ENCODE measurements at regions not wholly inside any gene's neighbourhood (a gene's known extent, or its start where the extent isn't known, plus 50 kb on each side); places are given as distances from the start of the nearest gene placed in this dataset.
"Not testable (repeated sequence)": the region's sequence is repeated elsewhere in the genome, so short reads cannot be mapped to it uniquely, and the experiment has no call there.

- BruUV-seq (replicated peaks); H3K4me1 ChIP-seq (ENCODE audit: insufficient read depth, low read length, poor library complexity, severe bottlenecking); intact Hi-C loops (cut with micrococcal nuclease; ENCODE audit: unreplicated experiment); H3K9me3 ChIP-seq (ENCODE audit: low read depth, low read length, poor library complexity, severe bottlenecking); CTCF ChIA-PET; H3K36me3 ChIP-seq (ENCODE audit: insufficient read depth, low read length, poor library complexity, severe bottlenecking); H3K27ac ChIP-seq (ENCODE audit: low read depth, low read length, poor library complexity, severe bottlenecking); H3K4me3 ChIP-seq (ENCODE audit: low read depth, low read length, poor library complexity, severe bottlenecking); DNase-seq (ENCODE audit: low spot score); H3K27me3 ChIP-seq (replicated peaks; ENCODE audit: insufficient read depth, low read depth, low read length, poor library complexity); POLR2A ChIA-PET (ENCODE audit: low non-redundant PET): not testable (repeated sequence)
These were observed 132.4 kb upstream of the ZNF469 start for GRCh38 chr16:88250381-88250780.

GRCh38 chr16:88252057-88252794, 130.5 kb upstream of the ZNF469 start:
- DNase-seq (ENCODE audit: low spot score); H3K27ac ChIP-seq (ENCODE audit: low read depth, low read length, poor library complexity, severe bottlenecking); H3K4me1 ChIP-seq (ENCODE audit: insufficient read depth, low read length, poor library complexity, severe bottlenecking); POLR2A ChIA-PET (ENCODE audit: low non-redundant PET); H3K36me3 ChIP-seq (ENCODE audit: insufficient read depth, low read length, poor library complexity, severe bottlenecking); H3K4me3 ChIP-seq (ENCODE audit: low read depth, low read length, poor library complexity, severe bottlenecking); BruUV-seq (replicated peaks); CTCF ChIA-PET; H3K9me3 ChIP-seq (ENCODE audit: low read depth, low read length, poor library complexity, severe bottlenecking); H3K27me3 ChIP-seq (replicated peaks; ENCODE audit: insufficient read depth, low read depth, low read length, poor library complexity); intact Hi-C loops (cut with micrococcal nuclease; ENCODE audit: unreplicated experiment): not testable (repeated sequence)

- H3K9me3 ChIP-seq (ENCODE audit: low read depth, low read length, poor library complexity, severe bottlenecking) = not testable (repeated sequence)
These were observed 124.6 kb upstream of the ZNF469 start for GRCh38 chr16:88258141-88258540.

GRCh38 chr16:88258764-88259525, 123.8 kb upstream of the ZNF469 start:
- H3K27ac ChIP-seq (ENCODE audit: low read depth, low read length, poor library complexity, severe bottlenecking); H3K4me1 ChIP-seq (ENCODE audit: insufficient read depth, low read length, poor library complexity, severe bottlenecking); CTCF ChIA-PET; H3K9me3 ChIP-seq (ENCODE audit: low read depth, low read length, poor library complexity, severe bottlenecking); intact Hi-C loops (cut with micrococcal nuclease; ENCODE audit: unreplicated experiment); H3K36me3 ChIP-seq (ENCODE audit: insufficient read depth, low read length, poor library complexity, severe bottlenecking); H3K4me3 ChIP-seq (ENCODE audit: low read depth, low read length, poor library complexity, severe bottlenecking); H3K27me3 ChIP-seq (replicated peaks; ENCODE audit: insufficient read depth, low read depth, low read length, poor library complexity); POLR2A ChIA-PET (ENCODE audit: low non-redundant PET); BruUV-seq (replicated peaks); DNase-seq (ENCODE audit: low spot score): not testable (repeated sequence)

More at GRCh38 chr16:88258141-88258540, 124.6 kb upstream of the ZNF469 start:
- H3K27me3 ChIP-seq (replicated peaks; ENCODE audit: insufficient read depth, low read depth, low read length, poor library complexity); H3K27ac ChIP-seq (ENCODE audit: low read depth, low read length, poor library complexity, severe bottlenecking); intact Hi-C loops (cut with micrococcal nuclease; ENCODE audit: unreplicated experiment); CTCF ChIA-PET; H3K4me1 ChIP-seq (ENCODE audit: insufficient read depth, low read length, poor library complexity, severe bottlenecking); H3K36me3 ChIP-seq (ENCODE audit: insufficient read depth, low read length, poor library complexity, severe bottlenecking); POLR2A ChIA-PET (ENCODE audit: low non-redundant PET); H3K4me3 ChIP-seq (ENCODE audit: low read depth, low read length, poor library complexity, severe bottlenecking); BruUV-seq (replicated peaks): not testable (repeated sequence)
- DNase-seq (ENCODE audit: low spot score) = peak; percentile 84

GRCh38 chr16:88259538-88259937, 123.2 kb upstream of the ZNF469 start:
- BruUV-seq (replicated peaks); H3K36me3 ChIP-seq (ENCODE audit: insufficient read depth, low read length, poor library complexity, severe bottlenecking); H3K9me3 ChIP-seq (ENCODE audit: low read depth, low read length, poor library complexity, severe bottlenecking); intact Hi-C loops (cut with micrococcal nuclease; ENCODE audit: unreplicated experiment); POLR2A ChIA-PET (ENCODE audit: low non-redundant PET); DNase-seq (ENCODE audit: low spot score); CTCF ChIA-PET; H3K4me1 ChIP-seq (ENCODE audit: insufficient read depth, low read length, poor library complexity, severe bottlenecking); H3K27ac ChIP-seq (ENCODE audit: low read depth, low read length, poor library complexity, severe bottlenecking); H3K27me3 ChIP-seq (replicated peaks; ENCODE audit: insufficient read depth, low read depth, low read length, poor library complexity); H3K4me3 ChIP-seq (ENCODE audit: low read depth, low read length, poor library complexity, severe bottlenecking): not testable (repeated sequence)

- POLR2A ChIA-PET (ENCODE audit: low non-redundant PET); H3K27ac ChIP-seq (ENCODE audit: low read depth, low read length, poor library complexity, severe bottlenecking); H3K27me3 ChIP-seq (replicated peaks; ENCODE audit: insufficient read depth, low read depth, low read length, poor library complexity); CTCF ChIA-PET; H3K4me3 ChIP-seq (ENCODE audit: low read depth, low read length, poor library complexity, severe bottlenecking); DNase-seq (ENCODE audit: low spot score); H3K36me3 ChIP-seq (ENCODE audit: insufficient read depth, low read length, poor library complexity, severe bottlenecking); intact Hi-C loops (cut with micrococcal nuclease; ENCODE audit: unreplicated experiment); H3K9me3 ChIP-seq (ENCODE audit: low read depth, low read length, poor library complexity, severe bottlenecking); BruUV-seq (replicated peaks); H3K4me1 ChIP-seq (ENCODE audit: insufficient read depth, low read length, poor library complexity, severe bottlenecking): not testable (repeated sequence)
These were observed 122.6 kb upstream of the ZNF469 start for GRCh38 chr16:88260146-88260545.

GRCh38 chr16:88260881-88261665, 121.7 kb upstream of the ZNF469 start:
- BruUV-seq (replicated peaks); intact Hi-C loops (cut with micrococcal nuclease; ENCODE audit: unreplicated experiment): not testable (repeated sequence)

More at GRCh38 chr16:88260881-88261665, 121.7 kb upstream of the ZNF469 start:
- H3K27ac ChIP-seq (ENCODE audit: low read depth, low read length, poor library complexity, severe bottlenecking); H3K4me3 ChIP-seq (ENCODE audit: low read depth, low read length, poor library complexity, severe bottlenecking); CTCF ChIA-PET; H3K4me1 ChIP-seq (ENCODE audit: insufficient read depth, low read length, poor library complexity, severe bottlenecking); H3K9me3 ChIP-seq (ENCODE audit: low read depth, low read length, poor library complexity, severe bottlenecking); POLR2A ChIA-PET (ENCODE audit: low non-redundant PET); H3K27me3 ChIP-seq (replicated peaks; ENCODE audit: insufficient read depth, low read depth, low read length, poor library complexity); DNase-seq (ENCODE audit: low spot score); H3K36me3 ChIP-seq (ENCODE audit: insufficient read depth, low read length, poor library complexity, severe bottlenecking): not testable (repeated sequence)

Measured in A673 (cell line).